ENCODE measurements at regions not wholly inside any gene's neighbourhood (a gene's known extent, or its start where the extent isn't known, plus 50 kb on each side); places are given as distances from the start of the nearest gene placed in this dataset.
"Not testable (repeated sequence)": the region's sequence is repeated elsewhere in the genome, so short reads cannot be mapped to it uniquely, and the experiment has no call there.

- no peak for TF ChIP-seq CTCF (conservative IDR thresholded peaks at IDR 0.05; ENCODE audit: control insufficient read depth, insufficient read depth, low read depth, low read length)
- no peak overlapping the region for H3K4me3 ChIP-seq (ENCODE audit: control insufficient read depth, low read depth, low read length)
- no peak for DNase-seq (ENCODE audit: low read depth)
These were observed 91.9 kb upstream of the CHD1 start for GRCh38 chr5:99020698-99021048.

DNA sequence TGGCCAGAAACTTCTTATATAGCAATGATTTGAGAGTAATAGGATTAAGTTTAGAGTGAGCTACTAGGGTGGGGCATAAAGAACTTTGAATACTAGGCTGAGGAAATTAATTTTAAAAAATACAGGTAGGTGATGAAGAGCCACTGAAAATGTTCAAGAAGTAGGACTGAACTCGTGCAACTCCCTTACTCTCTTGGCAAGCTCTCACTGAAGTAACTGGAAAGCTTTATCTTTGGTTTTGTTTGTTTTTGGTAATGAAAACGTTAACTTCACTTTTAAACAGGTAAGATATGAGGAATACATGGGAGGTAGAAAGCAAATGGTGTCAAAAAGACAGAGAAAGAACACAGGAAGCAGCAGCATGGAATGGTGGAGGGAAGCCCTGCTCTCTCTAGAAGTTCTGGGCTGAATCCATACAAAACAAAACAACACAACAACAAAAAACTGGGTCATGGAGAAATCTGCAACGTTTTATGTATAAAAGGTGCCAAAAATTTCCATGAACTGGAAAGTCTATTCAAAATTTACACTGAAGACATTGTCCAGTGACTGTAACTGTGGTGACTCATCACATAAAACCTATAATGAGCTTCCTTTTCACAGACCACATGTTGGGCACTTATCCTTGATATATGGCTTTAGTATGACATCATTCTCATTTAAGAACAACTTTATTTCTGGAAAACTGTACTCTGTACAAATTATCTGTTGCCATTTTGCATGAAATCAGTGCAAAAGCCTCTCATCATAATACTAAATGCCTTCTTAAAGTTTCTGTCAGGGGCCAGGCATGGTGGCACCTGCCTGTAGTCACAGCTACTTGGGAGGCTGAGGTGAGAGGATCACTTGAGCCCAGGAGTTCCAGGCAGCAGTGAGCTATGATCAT lies 91.2 kb upstream of the CHD1 start:
- no peak for TF ChIP-seq CTCF (conservative IDR thresholded peaks at IDR 0.05; ENCODE audit: control insufficient read depth, insufficient read depth, low read depth, low read length)
- H3K4me3 ChIP-seq (ENCODE audit: control insufficient read depth, low read depth, low read length): no peak overlapping the region
- peak; percentile 97 for DNase-seq (ENCODE audit: low read depth)

DNA sequence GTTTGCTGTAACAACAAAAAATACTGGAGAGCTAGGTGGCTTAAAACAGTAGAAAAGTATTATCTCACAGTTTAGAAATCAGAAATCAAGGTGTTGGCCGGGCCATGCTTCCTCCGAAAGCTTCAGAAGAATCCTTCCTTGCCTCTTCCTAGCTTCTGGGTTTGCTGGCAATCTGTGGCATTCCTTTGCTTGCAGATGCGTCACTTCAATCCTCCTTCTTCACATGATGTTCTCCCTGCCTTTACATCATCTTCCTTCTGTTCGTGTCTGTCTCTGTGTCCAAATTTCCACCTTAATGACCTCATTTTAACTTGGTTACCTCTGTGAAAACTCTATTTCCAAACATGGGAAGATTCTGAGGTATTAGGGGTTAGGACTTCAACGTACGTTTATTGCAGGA lies 90.4 kb upstream of the CHD1 start:
- no peak overlapping the region for H3K4me3 ChIP-seq (ENCODE audit: control insufficient read depth, low read depth, low read length)
- peak; percentile 77 for DNase-seq (ENCODE audit: low read depth)
- TF ChIP-seq CTCF (conservative IDR thresholded peaks at IDR 0.05; ENCODE audit: control insufficient read depth, insufficient read depth, low read depth, low read length): no peak

- no peak overlapping the region for H3K4me3 ChIP-seq (ENCODE audit: control insufficient read depth, low read depth, low read length)
- TF ChIP-seq CTCF (conservative IDR thresholded peaks at IDR 0.05; ENCODE audit: control insufficient read depth, insufficient read depth, low read depth, low read length): no peak
These were observed 81.5 kb upstream of the CHD1 start for GRCh38 chr5:99010294-99010693.

GRCh38 chr5:99008009-99008408 lies 79.2 kb upstream of the CHD1 start:
- DNase-seq (ENCODE audit: low read depth): peak; percentile 11
- H3K4me3 ChIP-seq (ENCODE audit: control insufficient read depth, low read depth, low read length): not testable (repeated sequence)

More at GRCh38 chr5:99010294-99010693, 81.5 kb upstream of the CHD1 start:
- no peak for DNase-seq (ENCODE audit: low read depth)

GRCh38 chr5:99005506-99005905 lies 76.7 kb upstream of the CHD1 start:
- TF ChIP-seq CTCF (conservative IDR thresholded peaks at IDR 0.05; ENCODE audit: control insufficient read depth, insufficient read depth, low read depth, low read length): no peak
- peak; percentile 51 for DNase-seq (ENCODE audit: low read depth)
- H3K4me3 ChIP-seq (ENCODE audit: control insufficient read depth, low read depth, low read length): no peak overlapping the region

- peak; percentile 6 for DNase-seq (ENCODE audit: low read depth)
- no peak for TF ChIP-seq CTCF (conservative IDR thresholded peaks at IDR 0.05; ENCODE audit: control insufficient read depth, insufficient read depth, low read depth, low read length)
- H3K4me3 ChIP-seq (ENCODE audit: control insufficient read depth, low read depth, low read length): no peak overlapping the region
These were observed 76.2 kb upstream of the CHD1 start for GRCh38 chr5:99004960-99005359.

Data from fibroblast of mammary gland (primary cell).